Brain microvascular endothelial cell (primary cell): ENCODE measurements at regions not wholly inside any gene's neighbourhood (a gene's known extent, or its start where the extent isn't known, plus 50 kb on each side); places are given as distances from the start of the nearest gene placed in this dataset.

Source experiments
- DNase-seq: peaks from one replicate; pipeline ENCODE4 v3.0.0-alpha.2; 2020
- H3K27ac ChIP-seq: fragments of 250-450 bp; sonication (Bioruptor Pico); 2 replicates; pipeline ENCODE4 v1.5.1; 2020; ENCODE audit warnings: mild to moderate bottlenecking, moderate library complexity
- H3K27me3 ChIP-seq: fragments of 250-450 bp; sonication (Bioruptor Pico); replicated peaks from 2 replicates; pipeline ENCODE4 v1.5.1; 2020; ENCODE audit warnings: mild to moderate bottlenecking
- H3K36me3 ChIP-seq: fragments of 250-450 bp; sonication (Bioruptor Pico); replicated peaks from 2 replicates; pipeline ENCODE4 v1.5.1; 2020; ENCODE audit warnings: mild to moderate bottlenecking
- H3K4me3 ChIP-seq: 2 replicates; pipeline ENCODE4 v1.5.1; 2011; ENCODE audit warnings: low read depth, mild to moderate bottlenecking, control low read depth, low read length, moderate library complexity
- in situ Hi-C: cut with HindIII; loops from 2 replicates; pipeline ENCODE4 v1.10.0; 2017; ENCODE audit warnings: low sequenced_read_pairs, low pct_ligation_motif_present
- TF ChIP-seq, protein P1 (sequence below): IDR thresholded peaks from 2 replicates; pipeline ENCODE4 v1.5.1; 2011; ENCODE audit warnings: low read depth, mild to moderate bottlenecking, moderate library complexity, low read length, control low read depth, inconsistent platforms; ENCODE audit errors: missing control alignments

DNA sequence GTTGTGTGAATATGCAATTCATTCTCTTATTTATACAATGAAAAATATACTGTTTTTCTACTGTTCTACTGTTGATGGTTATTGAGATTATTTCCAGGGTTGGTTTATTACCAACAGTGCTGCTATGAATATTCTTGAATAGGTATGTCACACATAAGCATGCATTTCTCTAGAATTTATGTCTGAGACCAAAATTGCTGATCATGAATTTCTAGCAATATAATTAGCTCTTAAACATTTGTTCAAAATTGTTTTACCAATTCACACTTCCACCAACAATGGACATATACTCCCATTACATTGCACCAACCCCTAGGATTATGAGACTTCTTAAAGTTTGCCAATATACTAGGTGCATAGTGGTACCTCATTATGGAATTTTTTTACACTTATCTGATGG, 164.1 kb upstream of the KCNQ5 start:
- Histone ChIP-seq H3K36me3 (no peaks in the 10 kb centered on the region), H3K27me3 (no peaks in the 10 kb centered on the region), H3K4me3 (no peak overlapping the region), H3K27ac (no peak overlapping the region)
- TF ChIP-seq, protein P1, sequence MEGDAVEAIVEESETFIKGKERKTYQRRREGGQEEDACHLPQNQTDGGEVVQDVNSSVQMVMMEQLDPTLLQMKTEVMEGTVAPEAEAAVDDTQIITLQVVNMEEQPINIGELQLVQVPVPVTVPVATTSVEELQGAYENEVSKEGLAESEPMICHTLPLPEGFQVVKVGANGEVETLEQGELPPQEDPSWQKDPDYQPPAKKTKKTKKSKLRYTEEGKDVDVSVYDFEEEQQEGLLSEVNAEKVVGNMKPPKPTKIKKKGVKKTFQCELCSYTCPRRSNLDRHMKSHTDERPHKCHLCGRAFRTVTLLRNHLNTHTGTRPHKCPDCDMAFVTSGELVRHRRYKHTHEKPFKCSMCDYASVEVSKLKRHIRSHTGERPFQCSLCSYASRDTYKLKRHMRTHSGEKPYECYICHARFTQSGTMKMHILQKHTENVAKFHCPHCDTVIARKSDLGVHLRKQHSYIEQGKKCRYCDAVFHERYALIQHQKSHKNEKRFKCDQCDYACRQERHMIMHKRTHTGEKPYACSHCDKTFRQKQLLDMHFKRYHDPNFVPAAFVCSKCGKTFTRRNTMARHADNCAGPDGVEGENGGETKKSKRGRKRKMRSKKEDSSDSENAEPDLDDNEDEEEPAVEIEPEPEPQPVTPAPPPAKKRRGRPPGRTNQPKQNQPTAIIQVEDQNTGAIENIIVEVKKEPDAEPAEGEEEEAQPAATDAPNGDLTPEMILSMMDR = no peak
- in situ Hi-C loops = no loop called here
- no peak for DNase-seq

DNA sequence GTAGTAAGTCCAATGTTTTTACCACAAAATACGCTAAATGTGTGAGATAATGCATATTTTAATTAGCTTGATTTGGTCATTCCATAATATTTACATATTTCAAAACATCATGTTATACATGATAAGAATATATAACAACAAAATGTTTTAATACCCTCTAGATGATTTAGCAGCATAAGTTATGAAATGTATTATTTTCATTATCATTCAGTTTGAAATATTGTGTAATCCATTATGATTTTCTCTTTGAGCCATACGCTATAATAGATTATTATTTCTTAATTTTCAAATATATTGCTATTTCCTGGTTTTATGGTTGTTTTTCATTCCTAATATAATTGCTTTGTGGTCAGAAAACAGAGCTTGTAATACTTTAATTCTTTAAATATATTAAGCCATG, 163.3 kb upstream of the KCNQ5 start:
- Histone ChIP-seq H3K27ac (no peak overlapping the region), H3K27me3 (no peaks in the 10 kb centered on the region), H3K4me3 (no peak overlapping the region), H3K36me3 (no peaks in the 10 kb centered on the region)
- no peak for DNase-seq
- TF ChIP-seq, protein P1 = no peak
- in situ Hi-C loops = no loop called here

DNA sequence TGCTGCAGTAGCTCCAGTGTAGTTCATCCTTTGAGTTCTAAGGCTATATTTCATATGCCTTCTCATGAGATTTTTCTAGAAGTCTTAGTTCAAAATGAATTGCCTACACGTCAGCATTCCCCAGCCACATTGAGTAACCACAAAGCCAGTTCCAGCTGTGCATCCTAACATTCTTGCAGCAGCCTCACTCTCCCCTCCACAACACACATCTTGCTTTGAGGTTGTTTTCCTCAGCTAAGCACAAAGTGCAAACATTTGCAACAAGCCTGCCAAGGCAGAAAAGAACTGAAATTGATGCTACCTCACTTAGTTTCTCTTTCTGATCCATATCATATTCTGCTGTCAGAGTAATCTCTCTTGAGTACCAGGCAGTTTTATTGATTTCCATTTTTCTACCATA, 160.7 kb upstream of the KCNQ5 start:
- no peaks in the 10 kb centered on the region for H3K27me3 ChIP-seq
- no peaks in the 10 kb centered on the region for H3K36me3 ChIP-seq
- H3K27ac ChIP-seq = no peak overlapping the region
- in situ Hi-C loops = no loop called here
- no peak overlapping the region for H3K4me3 ChIP-seq
- peak; percentile 23 for DNase-seq
- TF ChIP-seq, protein P1 = no peak

DNA sequence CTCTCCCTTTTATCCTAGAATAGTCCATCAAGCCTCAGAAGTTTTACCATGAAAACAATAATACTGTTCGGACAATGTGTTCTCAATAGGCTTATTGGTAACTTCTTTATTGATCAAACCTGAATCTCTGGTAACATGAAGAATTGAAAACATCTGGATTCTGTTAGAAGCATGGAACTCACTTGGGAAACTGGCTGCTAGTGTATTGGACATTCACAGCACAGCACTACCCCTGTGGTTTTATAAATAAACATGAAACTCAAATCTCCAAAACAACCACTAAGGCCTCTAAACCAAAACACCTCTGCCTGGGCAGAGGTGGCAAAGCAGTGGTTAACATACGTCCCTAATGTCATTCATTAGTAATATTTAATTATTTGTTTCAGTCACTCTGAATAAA, 157.6 kb upstream of the KCNQ5 start:
- DNase-seq = no peak
- H3K27me3 ChIP-seq = no peaks in the 10 kb centered on the region
- no peak overlapping the region for H3K27ac ChIP-seq
- H3K4me3 ChIP-seq = no peak overlapping the region
- in situ Hi-C loops = no loop called here
- TF ChIP-seq, protein P1 = no peak
- H3K36me3 ChIP-seq = no peaks in the 10 kb centered on the region

DNA sequence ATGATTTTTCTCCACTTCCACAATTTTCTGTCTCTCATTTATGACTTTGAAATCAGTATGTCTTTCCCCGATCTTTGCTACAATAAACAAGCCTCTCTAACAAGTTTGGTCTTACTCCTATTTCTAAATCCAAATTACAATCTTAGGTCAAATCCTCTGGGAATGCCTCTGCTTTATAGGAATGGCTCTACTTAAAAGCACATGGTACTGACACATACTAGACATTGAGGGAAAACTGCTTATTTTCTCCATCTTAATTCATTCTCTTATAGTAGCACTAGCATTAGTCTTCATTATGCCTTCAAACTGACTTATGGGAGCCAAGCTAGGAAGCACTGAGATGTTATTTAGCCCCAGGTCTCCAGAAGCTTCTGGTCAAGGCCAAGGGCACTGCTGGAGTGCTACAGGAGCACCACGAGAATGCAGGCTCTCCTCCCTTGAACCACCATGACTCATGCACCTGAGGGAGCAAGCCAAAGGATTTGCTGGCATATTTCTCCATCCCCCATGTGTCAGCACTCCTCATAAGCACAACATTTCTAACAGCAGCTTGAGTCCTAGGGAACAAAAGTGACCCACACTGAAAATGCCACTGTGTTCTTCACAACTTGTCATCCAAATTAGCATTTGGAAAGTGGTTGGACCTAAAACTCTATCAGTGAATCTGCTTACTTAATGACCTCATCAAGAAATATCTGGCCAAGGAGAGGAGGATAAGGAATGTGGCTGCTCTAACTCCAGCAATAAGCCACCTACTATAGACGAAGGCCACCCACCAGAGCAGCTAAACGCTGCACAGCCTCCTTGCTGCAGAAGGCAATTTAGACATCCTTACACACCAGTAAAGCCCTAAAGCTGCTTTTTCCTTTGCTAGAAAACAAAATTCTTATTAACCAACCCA, 156.8 kb upstream of the KCNQ5 start:
- in situ Hi-C loops = no loop called here
- Histone ChIP-seq H3K36me3 (no peaks in the 10 kb centered on the region), H3K4me3 (no peak overlapping the region), H3K27me3 (no peaks in the 10 kb centered on the region), H3K27ac (no peak overlapping the region)
- TF ChIP-seq, protein P1 = no peak
- DNase-seq = peak; percentile 52
